Bronchial epithelial cell (primary cell): ENCODE measurements at regions not wholly inside any gene's neighbourhood (a gene's known extent, or its start where the extent isn't known, plus 50 kb on each side); places are given as distances from the start of the nearest gene placed in this dataset.

Experiments
- DNase-seq: peaks from one replicate; pipeline ENCODE4 v3.0.0-alpha.2; 2010; ENCODE audit warnings: low read depth
- FAIRE-seq: peaks from 2 replicates; lab custom pipeline; 2011; peaks lifted over from hg19 to GRCh38; lab: Jason Lieb, UNC
- H3K27me3 ChIP-seq: 2 replicates; pipeline ENCODE4 v1.5.1; 2011; ENCODE audit warnings: low read length; ENCODE audit not compliant: control insufficient read depth, insufficient read depth
- H3K36me3 ChIP-seq: 2 replicates; pipeline ENCODE4 v1.5.1; 2011; ENCODE audit warnings: low read length; ENCODE audit not compliant: control insufficient read depth, insufficient read depth
- H3K4me3 ChIP-seq: 2 replicates; pipeline ENCODE4 v1.5.1; 2011; ENCODE audit warnings: mild to moderate bottlenecking, low read depth, low read length, control low read depth
- TF ChIP-seq, protein P1 (sequence below): IDR thresholded peaks from 2 replicates; pipeline ENCODE4 v1.5.1; 2011; ENCODE audit warnings: mild to moderate bottlenecking, moderate library complexity, low read length, control low read depth, inconsistent platforms; ENCODE audit not compliant: insufficient read depth, severe bottlenecking

DNA sequence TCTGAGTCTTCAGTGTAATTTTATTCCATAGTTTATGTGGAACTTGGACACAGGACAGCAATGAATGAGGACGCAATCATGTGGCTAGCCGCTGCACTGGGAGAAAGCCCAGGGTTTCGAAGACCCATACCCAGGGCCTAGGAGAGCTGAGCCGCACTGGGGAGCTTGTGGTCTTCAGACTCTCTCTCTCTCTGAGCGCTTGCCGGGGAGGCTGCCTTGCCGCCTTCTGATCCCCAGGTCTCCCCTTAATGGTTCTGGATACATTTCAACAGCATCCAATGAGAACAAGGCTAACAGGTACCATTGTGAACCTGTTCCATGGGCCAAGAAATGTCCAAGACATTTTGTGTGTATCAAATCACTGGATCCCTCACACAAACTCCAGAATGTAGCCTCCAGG is 383.4 kb downstream of the ICE1 start:
- no peak for FAIRE-seq

DNA sequence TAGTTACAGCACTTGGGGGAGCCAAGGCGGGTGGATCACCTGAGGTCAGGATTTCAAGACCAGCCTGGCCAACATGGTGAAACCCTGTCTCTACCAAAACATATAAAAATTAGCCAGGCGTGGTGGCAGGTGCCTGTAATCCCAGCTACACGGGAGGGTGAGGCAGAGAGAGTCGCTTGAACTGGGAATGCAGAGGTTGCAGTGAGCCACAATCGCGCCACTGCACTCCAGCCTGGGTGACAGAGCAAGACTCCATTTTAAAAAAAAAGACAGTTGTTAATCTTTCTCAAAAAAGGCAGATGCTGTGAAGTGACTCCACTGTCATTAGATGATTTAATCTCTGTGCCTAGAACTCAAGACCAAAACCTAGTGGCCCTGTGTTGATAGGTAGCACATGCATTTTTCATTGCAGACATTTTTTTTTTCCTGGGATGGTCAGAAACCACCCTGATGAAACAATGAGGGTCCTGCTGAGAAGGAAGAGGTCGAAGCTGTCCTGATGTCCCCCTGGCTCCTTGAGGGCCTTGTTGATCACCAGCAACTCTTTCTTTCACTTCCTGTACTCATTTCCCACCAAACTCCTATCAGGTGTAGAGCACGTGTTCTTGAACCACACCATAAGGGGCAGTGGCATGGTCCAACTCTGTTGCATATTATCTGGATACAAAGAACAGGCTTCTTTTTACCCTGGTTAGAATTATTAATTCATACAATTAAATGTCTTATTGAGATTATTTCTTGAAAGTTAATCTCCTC is 382.2 kb downstream of the ICE1 start:
- TF ChIP-seq, protein P1, sequence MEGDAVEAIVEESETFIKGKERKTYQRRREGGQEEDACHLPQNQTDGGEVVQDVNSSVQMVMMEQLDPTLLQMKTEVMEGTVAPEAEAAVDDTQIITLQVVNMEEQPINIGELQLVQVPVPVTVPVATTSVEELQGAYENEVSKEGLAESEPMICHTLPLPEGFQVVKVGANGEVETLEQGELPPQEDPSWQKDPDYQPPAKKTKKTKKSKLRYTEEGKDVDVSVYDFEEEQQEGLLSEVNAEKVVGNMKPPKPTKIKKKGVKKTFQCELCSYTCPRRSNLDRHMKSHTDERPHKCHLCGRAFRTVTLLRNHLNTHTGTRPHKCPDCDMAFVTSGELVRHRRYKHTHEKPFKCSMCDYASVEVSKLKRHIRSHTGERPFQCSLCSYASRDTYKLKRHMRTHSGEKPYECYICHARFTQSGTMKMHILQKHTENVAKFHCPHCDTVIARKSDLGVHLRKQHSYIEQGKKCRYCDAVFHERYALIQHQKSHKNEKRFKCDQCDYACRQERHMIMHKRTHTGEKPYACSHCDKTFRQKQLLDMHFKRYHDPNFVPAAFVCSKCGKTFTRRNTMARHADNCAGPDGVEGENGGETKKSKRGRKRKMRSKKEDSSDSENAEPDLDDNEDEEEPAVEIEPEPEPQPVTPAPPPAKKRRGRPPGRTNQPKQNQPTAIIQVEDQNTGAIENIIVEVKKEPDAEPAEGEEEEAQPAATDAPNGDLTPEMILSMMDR, result no peak
- no peak for FAIRE-seq
- Histone ChIP-seq H3K36me3 (no peaks in the 10 kb centered on the region), H3K27me3 (no peaks in the 10 kb centered on the region), H3K4me3 (no peak overlapping the region)
- DNase-seq, result no peak

More for the DNA sequence above, 383.4 kb downstream of the ICE1 start:
- Histone ChIP-seq H3K36me3 (no peaks in the 10 kb centered on the region), H3K27me3 (no peaks in the 10 kb centered on the region), H3K4me3 (no peak overlapping the region)
- TF ChIP-seq, protein P1, result no peak
- no peak for DNase-seq

DNA sequence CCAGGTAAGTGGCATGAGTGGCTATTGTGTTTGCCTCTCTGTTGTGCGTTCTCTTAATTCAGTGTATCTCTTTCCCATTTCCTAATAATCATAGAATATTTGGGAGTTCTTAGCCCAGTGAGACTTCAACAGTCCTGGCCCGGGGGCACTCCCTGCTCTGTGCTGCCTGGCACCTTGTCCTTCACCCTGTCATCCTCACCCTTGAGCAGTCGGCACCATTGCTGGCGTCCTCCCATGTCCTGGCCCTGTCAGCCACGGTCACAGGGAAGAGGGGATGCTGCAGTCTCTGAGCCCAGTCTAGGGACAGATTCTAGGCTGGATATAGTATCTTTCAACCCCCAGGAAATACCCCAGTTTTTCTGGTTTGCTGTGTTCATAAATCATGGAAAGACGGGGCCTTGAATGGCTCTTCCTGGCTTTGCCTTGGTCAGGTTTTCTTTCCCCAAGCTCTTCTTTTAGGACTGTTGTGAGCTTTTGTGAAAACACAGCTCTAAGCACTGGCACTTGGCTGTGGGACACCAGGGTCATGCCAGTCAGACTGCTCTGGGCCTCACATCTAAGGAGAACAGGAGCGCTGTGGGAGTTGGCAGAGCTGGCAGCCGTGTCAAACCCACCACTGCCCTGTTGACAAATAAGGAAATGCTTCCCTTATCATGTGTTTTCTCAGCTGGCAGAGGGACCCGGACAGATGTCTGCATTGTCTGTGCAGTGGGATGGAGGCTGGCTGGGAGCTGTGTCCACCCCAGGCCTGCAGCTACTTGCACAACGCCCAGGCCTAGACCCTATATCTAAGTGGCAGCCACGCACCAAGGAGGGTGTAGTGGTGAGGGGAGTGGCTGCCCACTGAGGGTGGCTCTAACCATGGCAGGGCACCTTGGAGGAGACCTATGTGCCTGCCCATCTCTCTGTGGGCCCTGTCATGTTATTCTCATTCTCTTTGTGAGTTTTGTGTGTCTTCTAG is 378.6 kb downstream of the ICE1 start:
- H3K27me3 ChIP-seq, result no peaks in the 10 kb centered on the region
- TF ChIP-seq, protein P1, result no peak
- no peak overlapping the region for H3K4me3 ChIP-seq
- FAIRE-seq (no peak), DNase-seq (no peak)
- no peaks in the 10 kb centered on the region for H3K36me3 ChIP-seq

DNA sequence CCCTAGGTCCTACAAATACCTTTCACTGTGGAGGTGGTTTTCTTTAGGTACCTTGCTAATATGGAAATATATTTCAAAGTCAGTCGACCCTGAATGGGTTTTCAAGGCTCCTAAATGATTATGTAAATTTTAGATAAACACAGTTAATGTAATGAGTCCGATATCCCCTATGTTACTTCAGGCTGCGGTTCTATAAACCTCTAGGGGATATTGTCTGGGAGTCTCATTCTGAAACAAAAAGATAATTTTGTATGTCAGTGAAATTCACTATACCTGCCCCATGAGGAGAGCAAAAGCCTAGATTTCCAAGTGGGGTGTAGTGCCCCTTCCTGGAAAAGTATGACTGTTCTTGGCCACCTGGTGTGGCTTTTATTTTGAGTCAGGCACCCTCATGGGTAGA is 377.3 kb downstream of the ICE1 start:
- FAIRE-seq (no peak), DNase-seq (no peak)
- Histone ChIP-seq H3K36me3 (no peaks in the 10 kb centered on the region), H3K4me3 (no peak overlapping the region), H3K27me3 (no peaks in the 10 kb centered on the region)
- TF ChIP-seq, protein P1, result no peak

DNA sequence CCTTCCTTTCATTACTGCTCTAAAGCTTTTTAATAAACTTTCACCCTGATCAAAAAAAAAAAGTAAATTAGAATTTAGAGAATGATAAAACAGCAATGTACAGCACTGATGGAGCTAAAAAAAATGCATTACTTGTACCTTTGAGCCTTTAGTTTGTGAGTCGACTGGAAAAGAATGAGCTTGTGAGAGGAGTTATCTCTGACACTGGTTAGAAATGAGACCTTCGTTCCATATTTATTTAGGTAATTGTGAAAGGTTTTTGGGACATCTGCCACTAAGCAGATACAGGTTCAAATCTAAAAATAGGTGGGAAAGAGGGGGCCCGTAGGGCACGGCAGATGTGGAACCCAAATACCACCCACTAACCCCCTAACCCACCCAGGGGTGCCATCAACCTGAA is 376.8 kb downstream of the ICE1 start:
- TF ChIP-seq, protein P1, result no peak

More for the DNA sequence above, 376.8 kb downstream of the ICE1 start:
- no peak overlapping the region for H3K4me3 ChIP-seq
- DNase-seq, result no peak
- H3K27me3 ChIP-seq, result no peaks in the 10 kb centered on the region
- H3K36me3 ChIP-seq, result no peaks in the 10 kb centered on the region
- FAIRE-seq, result no peak
